Thyroid gland (tissue), 4 donors: ENCODE measurements at regions not wholly inside any gene's neighbourhood (a gene's known extent, or its start where the extent isn't known, plus 50 kb on each side); places are given as distances from the start of the nearest gene placed in this dataset.

Experiments
- POLR2A ChIP-seq, 2 donors: fragments of 450-650 bp; IDR thresholded peaks; one replicate each; pipeline ENCODE4 v1.6.1; 2017; ENCODE audit warnings: antibody characterized with exemption in 2 of 2, mild to moderate bottlenecking in 2 of 2, moderate library complexity in 1 of 2
- TF ChIP-seq, protein P1 (sequence below), 6 experiments: fragments of 200-600 bp in 3 of 6; fragments of 450-650 bp in 3 of 6; sonication (generic) in 3 of 6; IDR thresholded peaks; one replicate each; pipeline ENCODE4 v1.5.1; 2016 to 2019; ENCODE audit warnings: antibody characterized with exemption in 6 of 6, mild to moderate bottlenecking in 2 of 6, inconsistent platforms in 1 of 6, moderate library complexity in 1 of 6

DNA sequence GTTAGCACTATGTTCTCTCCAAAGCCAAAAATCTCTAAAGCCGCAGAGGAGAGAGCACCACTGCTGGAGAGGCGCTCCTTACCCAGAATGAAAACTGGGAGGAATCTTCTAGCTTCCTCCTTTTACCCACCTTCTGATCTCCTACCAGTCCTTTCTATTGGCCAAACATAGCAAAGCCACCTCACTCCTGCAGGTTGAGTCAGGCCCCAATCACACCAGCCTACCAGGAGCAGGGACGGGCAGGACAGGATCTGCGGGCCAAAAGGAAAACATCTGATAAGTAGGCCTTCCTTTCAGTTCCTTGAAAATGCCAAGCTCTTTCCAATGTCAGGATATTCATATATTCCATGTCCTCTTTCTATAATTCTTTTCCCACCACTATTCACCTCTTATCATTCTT is 197.7 kb upstream of the CNOT2 start:
- no peak for TF ChIP-seq POLR2A (IDR thresholded peaks at IDR 0.05)
- TF ChIP-seq, protein P1, sequence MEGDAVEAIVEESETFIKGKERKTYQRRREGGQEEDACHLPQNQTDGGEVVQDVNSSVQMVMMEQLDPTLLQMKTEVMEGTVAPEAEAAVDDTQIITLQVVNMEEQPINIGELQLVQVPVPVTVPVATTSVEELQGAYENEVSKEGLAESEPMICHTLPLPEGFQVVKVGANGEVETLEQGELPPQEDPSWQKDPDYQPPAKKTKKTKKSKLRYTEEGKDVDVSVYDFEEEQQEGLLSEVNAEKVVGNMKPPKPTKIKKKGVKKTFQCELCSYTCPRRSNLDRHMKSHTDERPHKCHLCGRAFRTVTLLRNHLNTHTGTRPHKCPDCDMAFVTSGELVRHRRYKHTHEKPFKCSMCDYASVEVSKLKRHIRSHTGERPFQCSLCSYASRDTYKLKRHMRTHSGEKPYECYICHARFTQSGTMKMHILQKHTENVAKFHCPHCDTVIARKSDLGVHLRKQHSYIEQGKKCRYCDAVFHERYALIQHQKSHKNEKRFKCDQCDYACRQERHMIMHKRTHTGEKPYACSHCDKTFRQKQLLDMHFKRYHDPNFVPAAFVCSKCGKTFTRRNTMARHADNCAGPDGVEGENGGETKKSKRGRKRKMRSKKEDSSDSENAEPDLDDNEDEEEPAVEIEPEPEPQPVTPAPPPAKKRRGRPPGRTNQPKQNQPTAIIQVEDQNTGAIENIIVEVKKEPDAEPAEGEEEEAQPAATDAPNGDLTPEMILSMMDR (IDR thresholded peaks at IDR 0.05) = no peak
